ENCODE measurements at regions not wholly inside any gene's neighbourhood (a gene's known extent, or its start where the extent isn't known, plus 50 kb on each side); places are given as distances from the start of the nearest gene placed in this dataset.
A peak's percentile ranks its signal among the peaks of the same experiment; 100 is the strongest.
"Not testable (repeated sequence)": the region's sequence is repeated elsewhere in the genome, so short reads cannot be mapped to it uniquely, and the experiment has no call there.

DNA sequence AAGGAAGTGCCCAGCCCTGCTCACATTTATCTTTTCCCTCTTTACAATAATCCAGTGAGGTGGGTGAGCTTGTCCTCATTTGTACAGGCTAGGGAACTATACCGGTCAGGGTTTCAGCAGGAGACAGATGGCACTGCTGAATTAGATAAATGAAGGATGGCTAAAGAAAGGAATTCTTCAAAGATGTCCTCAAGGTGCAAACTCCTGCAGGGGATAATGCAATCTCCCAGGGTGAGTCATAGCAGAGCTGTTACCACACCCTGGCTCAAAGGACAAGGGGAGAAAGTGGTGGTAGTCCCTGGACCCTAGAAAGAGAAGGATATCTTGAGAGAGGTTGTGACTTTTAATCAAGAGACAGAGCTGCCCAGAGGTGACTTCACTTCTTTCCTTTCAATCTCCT, 66.7 kb downstream of the RFPL4B start:
- H3K9me3 ChIP-seq, result no peaks in the 10 kb centered on the region
- intact Hi-C loops (cut with DNase I), result no loop called here
- no peaks in the 10 kb centered on the region for H3K27me3 ChIP-seq
- no peak overlapping the region for H3K4me3 ChIP-seq
- H3K27ac ChIP-seq, result no peak overlapping the region
- WGBS, 3 donors, result 76 to 83% (median 81%) methylated on average over 1 of the region's 1 CpG
- TF ChIP-seq, protein P1, sequence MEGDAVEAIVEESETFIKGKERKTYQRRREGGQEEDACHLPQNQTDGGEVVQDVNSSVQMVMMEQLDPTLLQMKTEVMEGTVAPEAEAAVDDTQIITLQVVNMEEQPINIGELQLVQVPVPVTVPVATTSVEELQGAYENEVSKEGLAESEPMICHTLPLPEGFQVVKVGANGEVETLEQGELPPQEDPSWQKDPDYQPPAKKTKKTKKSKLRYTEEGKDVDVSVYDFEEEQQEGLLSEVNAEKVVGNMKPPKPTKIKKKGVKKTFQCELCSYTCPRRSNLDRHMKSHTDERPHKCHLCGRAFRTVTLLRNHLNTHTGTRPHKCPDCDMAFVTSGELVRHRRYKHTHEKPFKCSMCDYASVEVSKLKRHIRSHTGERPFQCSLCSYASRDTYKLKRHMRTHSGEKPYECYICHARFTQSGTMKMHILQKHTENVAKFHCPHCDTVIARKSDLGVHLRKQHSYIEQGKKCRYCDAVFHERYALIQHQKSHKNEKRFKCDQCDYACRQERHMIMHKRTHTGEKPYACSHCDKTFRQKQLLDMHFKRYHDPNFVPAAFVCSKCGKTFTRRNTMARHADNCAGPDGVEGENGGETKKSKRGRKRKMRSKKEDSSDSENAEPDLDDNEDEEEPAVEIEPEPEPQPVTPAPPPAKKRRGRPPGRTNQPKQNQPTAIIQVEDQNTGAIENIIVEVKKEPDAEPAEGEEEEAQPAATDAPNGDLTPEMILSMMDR (IDR thresholded peaks at IDR 0.05), result no peak
- TF ChIP-seq EP300 (IDR thresholded peaks at IDR 0.05) (no peak), POLR2A (IDR thresholded peaks at IDR 0.05) (no peak)
- no peak for DNase-seq
- peaks cover 4% of the 10 kb centered on the region for H3K4me1 ChIP-seq (ENCODE audit: insufficient read depth)
- H3K36me3 ChIP-seq, result no peaks in the 10 kb centered on the region

DNA sequence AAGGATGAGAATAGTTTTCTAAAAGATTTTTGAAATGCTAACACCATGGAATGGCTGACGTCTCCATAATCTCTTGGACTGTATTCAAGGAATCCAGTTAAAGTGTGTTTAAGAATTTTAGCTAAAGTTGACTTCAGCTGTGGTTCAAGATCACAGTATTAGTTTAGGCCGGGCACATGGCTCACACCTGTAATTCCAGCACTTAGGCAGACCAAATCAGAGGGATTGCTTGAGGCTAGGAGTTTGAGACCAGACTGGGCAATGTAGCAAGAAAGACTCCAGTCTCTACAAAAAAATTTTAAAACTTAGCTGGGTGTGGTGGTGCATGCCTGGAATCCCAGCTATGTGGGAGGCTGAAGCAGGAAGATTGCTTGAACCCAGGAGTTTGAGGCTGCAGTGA, 68.2 kb downstream of the RFPL4B start:
- Histone ChIP-seq H3K4me1 (ENCODE audit: insufficient read depth) (peaks cover 4% of the 10 kb centered on the region), H3K9me3 (no peaks in the 10 kb centered on the region), H3K4me3 (no peak overlapping the region), H3K27ac (no peak overlapping the region), H3K27me3 (no peaks in the 10 kb centered on the region), H3K36me3 (no peaks in the 10 kb centered on the region)
- WGBS, 3 donors, result 11 to 32% (median 22%) methylated on average over 2 of the region's 2 CpGs
- no peak for DNase-seq
- intact Hi-C loops (cut with DNase I), result no loop called here
- TF ChIP-seq EP300 (IDR thresholded peaks at IDR 0.05), result no peak
- TF ChIP-seq POLR2A (IDR thresholded peaks at IDR 0.05), result no peak
- TF ChIP-seq, protein P1 (IDR thresholded peaks at IDR 0.05), result no peak

DNA sequence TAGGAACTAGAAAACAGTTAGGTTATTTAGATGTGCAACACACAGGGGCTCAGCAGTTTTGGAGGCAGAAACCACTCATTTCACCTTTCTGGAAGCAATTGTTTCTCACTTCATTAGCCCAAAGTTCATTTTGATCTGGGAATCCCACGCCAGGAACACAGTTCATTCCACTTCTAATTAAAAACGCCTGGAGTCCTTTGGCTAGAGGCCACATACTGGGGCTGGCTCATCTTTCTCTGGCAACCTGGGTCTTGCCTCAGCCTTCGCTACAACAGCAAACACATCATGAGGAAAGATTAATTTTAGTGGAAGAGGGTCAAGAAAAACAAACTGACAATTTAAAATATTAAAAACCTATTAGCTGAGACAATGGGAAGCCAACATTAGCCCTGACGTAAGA, 69.7 kb downstream of the RFPL4B start:
- WGBS, 3 donors, result 16 to 17% (median 17%) methylated on average over 4 of the region's 4 CpGs

GRCh38 chr6:112427011-112427410, 79.9 kb downstream of the RFPL4B start:
- H3K27ac ChIP-seq; H3K36me3 ChIP-seq; H3K4me3 ChIP-seq; DNase-seq; H3K4me1 ChIP-seq (ENCODE audit: insufficient read depth); H3K27me3 ChIP-seq; intact Hi-C loops (cut with DNase I); H3K9me3 ChIP-seq: not testable (repeated sequence)
- 94 to 96% (median 94%) methylated on average over 4 of the region's 4 CpGs for WGBS, 3 donors

More for the DNA sequence above, 69.7 kb downstream of the RFPL4B start:
- Histone ChIP-seq H3K9me3 (no peaks in the 10 kb centered on the region), H3K4me3 (no peak overlapping the region), H3K27ac (no peak overlapping the region), H3K4me1 (ENCODE audit: insufficient read depth) (peaks cover 4% of the 10 kb centered on the region), H3K27me3 (no peaks in the 10 kb centered on the region), H3K36me3 (no peaks in the 10 kb centered on the region)
- DNase-seq, result peak; percentile 48 to 67 (median 57)
- no peak for TF ChIP-seq POLR2A (IDR thresholded peaks at IDR 0.05)
- TF ChIP-seq EP300 (IDR thresholded peaks at IDR 0.05), result no peak
- TF ChIP-seq, protein P1 (IDR thresholded peaks at IDR 0.05), result no peak
- intact Hi-C loops (cut with DNase I), result no loop called here

GRCh38 chr6:112427499-112427898, 80.4 kb downstream of the RFPL4B start:
- no peaks in the 10 kb centered on the region for H3K9me3 ChIP-seq
- H3K27me3 ChIP-seq, result no peaks in the 10 kb centered on the region
- no peak overlapping the region for H3K27ac ChIP-seq
- no peak for DNase-seq
- intact Hi-C loops (cut with DNase I), result no loop called here
- no peaks in the 10 kb centered on the region for H3K36me3 ChIP-seq
- H3K4me1 ChIP-seq (ENCODE audit: insufficient read depth), result no peaks in the 10 kb centered on the region
- TF ChIP-seq, protein P1 (IDR thresholded peaks at IDR 0.05), result no peak
- TF ChIP-seq POLR2A (IDR thresholded peaks at IDR 0.05) (no peak), EP300 (IDR thresholded peaks at IDR 0.05) (no peak)
- H3K4me3 ChIP-seq, result no peak overlapping the region

Measured in ovary (tissue), 7 donors.